HG03066 (cell line): ENCODE measurements at regions not wholly inside any gene's neighbourhood (a gene's known extent, or its start where the extent isn't known, plus 50 kb on each side); places are given as distances from the start of the nearest gene placed in this dataset.

Source experiments
- ATAC-seq: cut with Tn5 transposase; IDR thresholded peaks from one replicate; pipeline ENCODE4 v1.9.1; 2021; ENCODE audit warnings: low read depth; ENCODE audit not compliant: unreplicated experiment

GRCh38 chr18:73274812-73275621, 407.2 kb upstream of the NETO1 start:
- no peak for ATAC-seq

- no peak for ATAC-seq
Observed at GRCh38 chr18:73270920-73271634, 403.3 kb upstream of the NETO1 start.

GRCh38 chr18:73264562-73264921, 396.8 kb upstream of the NETO1 start:
- ATAC-seq = no peak

- ATAC-seq = no peak
Observed at GRCh38 chr18:73261923-73262322, 394.1 kb upstream of the NETO1 start.

DNA sequence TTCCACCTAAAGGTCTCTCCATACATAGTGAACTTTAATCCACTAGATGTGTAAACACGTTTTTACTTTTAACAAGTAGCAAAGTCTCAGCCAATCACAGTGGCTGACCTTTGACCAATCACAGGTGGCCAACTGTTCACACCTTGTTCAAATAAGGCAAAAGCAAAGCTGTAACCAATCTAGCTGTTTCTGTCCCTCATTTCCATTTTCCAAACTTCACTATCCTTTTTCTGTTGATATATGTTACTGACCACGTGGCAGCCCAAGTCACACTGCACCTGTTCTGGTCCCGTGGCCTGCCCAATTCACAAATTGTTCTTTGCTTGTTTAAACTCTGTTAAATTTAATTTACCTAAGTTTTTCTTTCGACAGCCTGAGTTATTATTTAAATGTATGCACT, 393.5 kb upstream of the NETO1 start:
- ATAC-seq = no peak

DNA sequence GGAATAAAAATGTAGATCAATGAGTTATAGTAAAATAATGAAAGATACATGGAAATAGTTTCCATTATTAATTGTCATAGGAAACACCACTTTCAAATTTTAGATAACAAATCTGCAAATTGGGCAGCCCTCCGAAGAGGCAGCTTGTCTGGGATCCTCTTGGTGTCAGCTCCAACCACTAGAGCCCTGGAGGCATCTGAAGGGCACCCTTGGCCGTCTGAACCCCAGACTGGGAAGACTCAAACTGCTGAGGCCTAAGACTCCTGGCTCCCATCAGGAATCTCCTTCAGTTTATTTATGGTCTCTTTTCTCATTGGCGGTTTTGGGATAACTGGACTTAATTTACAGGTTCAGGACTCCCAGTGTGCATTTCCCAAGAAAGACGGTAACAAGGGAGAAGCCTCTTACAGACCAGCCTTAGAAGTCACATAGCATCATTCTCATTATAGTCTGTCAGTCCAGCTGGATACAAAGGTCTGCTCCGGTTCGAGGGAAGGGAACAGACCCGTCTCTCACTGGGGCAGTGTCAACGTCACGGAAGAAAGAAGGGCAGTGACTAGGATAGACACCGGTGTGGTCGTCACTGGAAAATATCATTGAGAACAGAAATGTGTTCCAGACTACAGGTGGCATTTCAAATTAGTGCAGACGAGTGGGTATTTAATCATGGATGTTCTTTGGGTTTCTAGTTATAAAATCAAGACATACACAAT, 390.7 kb upstream of the NETO1 start:
- ATAC-seq = no peak

DNA sequence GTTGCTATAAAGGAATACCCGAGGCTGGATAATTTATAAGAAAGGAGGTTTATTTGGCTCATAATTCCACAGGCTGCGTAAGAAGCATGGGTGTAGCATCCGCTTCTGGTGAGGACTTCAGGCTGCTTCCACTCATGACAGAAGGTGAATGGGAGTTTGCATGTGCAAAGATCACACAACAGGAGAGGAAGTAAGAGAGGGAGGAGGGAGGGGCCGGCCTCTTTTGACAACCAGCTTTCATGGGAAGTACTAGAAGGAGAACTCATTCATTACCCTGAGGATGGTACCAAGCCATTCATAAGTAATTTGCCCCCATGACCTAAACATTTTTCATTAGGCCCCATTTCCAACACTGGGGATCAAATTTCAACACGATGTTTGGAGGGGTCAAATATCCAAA, 386.8 kb upstream of the NETO1 start:
- no peak for ATAC-seq

DNA sequence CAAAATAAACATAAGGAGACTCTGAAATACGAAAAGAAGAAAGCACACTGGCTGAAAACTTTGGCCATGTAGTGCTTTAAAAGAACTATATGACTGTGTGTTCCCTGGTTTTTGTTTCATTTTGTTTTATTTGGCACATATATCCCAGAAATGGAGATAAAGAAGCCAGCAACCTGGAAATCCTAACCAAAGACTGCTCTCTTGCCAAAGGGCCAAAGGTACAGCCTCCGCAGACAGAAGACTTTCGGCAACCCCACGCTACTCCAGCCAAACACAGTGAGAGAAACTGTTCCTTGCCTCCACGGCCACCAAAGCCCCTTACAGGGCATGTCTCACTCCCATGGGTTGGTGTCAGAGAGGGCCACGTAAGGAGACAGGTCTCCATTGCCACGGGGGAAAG, 381.2 kb upstream of the NETO1 start:
- no peak for ATAC-seq

GRCh38 chr18:73246763-73247162, 379.0 kb upstream of the NETO1 start:
- ATAC-seq = no peak

DNA sequence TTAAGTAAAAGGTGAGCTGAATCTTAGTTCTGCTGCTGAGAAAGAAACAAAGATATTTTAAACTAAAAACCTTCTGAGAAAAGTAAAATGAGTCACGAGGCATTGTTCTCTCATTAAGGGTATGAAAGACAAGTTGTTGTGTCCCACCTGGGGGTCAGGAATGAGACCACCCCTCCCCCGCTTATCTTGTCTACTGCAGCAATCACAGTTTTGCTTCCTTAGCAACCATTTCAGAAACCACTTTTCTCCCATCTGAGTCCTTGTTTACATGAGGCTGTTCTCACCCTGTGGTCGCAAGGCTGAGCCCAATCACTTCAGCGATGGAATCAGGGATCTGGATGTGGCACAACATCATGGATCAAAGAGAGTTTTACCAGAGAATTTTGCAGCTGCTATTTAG, 377.6 kb upstream of the NETO1 start:
- no peak for ATAC-seq

DNA sequence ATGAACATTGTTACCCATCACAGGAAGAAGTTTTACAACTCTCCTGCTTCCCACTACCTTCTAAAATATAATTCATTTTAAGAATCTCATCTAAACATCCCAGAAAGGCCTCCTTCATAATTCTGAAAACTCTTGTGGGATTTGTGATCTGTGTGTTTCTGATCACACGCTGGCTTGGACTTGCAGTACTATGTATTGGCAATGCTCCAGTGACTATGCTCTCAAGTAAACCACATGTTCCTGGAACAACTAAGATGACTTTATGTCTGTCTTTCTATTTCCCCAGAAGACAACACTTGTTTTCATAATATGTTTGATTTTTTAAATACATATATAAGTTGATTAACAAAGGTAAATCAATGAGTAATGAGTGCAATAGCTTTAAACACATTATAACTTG, 376.6 kb upstream of the NETO1 start:
- no peak for ATAC-seq

DNA sequence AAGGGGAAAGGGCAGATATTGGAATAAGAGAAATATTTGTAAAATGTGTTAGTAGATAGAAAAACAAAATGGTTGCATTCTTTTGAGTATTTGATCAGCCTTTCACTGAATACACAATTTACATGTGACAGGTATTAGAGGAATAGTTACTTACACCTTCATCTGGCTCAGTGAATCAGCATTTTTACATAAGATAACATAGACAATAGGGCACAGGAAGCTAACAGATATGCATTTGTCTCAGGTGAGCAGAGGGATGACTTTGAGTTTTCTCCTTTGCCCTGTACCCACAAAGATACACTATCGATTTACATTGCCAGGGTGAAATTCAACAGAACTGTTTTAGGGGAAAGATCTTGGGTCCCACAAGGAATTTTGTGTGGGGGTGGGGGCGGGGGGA, 373.1 kb upstream of the NETO1 start:
- no peak for ATAC-seq

DNA sequence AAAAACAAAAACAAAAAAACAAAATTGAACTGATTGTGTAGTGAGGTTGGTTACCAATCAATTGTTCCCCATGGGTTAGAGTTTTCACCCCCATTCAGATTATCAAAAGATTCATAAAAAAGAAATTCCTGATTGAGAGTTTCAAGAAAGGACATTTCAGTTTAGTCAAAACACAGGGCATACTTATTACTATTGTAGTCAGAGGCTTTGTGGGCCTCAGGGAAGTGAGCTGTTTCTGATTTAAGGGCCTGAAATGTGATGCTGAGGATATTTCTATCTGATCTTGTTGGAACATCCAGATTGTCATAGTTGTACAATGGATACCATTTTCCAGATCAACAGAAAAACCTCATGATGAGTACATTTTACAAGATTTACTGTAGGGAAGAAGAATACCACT, 368.1 kb upstream of the NETO1 start:
- ATAC-seq = no peak

GRCh38 chr18:73235491-73235890, 367.7 kb upstream of the NETO1 start:
- ATAC-seq = peak; percentile 89

- ATAC-seq = peak; percentile 61
Observed at GRCh38 chr18:73232933-73233332, 365.1 kb upstream of the NETO1 start.

- no peak for ATAC-seq
Observed at GRCh38 chr18:73220663-73221062, 352.9 kb upstream of the NETO1 start.

DNA sequence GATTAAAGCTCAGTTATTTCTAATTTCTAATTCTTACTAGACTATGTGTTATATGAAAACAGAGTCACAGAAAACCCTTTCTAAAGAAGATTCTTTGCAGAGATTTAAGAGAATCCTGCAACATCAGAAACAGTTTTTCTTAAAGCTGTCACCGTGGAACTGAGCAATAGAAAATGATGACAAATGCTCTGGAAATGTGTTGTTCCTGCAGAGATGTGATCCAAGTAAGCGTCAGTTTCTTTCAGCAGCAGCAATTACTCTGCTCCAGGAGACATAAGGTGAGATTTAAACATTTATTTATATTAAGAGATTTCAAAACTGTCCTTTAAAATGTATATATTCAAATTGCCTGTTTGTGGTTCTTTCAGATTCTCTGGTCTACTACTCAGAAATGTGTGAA, 350.5 kb upstream of the NETO1 start:
- ATAC-seq = no peak

DNA sequence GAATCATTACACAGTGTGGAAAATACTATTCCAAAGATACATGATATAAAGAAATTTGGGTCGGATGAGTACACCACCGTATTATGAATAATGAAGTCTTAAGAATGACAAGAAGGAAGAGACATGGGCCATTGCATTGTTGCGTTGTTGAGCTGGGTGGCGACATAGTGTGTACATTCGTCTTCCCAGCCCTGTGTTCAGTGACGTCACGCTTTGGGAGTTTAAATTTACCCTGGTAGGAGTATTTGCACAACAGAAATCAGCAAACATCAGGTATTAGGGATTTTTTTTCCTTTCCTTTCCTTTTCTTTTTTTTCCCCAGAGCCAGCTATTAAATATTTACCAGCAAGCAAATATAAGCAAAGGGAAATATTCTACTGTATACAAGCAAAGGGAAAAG, 347.2 kb upstream of the NETO1 start:
- ATAC-seq = no peak

DNA sequence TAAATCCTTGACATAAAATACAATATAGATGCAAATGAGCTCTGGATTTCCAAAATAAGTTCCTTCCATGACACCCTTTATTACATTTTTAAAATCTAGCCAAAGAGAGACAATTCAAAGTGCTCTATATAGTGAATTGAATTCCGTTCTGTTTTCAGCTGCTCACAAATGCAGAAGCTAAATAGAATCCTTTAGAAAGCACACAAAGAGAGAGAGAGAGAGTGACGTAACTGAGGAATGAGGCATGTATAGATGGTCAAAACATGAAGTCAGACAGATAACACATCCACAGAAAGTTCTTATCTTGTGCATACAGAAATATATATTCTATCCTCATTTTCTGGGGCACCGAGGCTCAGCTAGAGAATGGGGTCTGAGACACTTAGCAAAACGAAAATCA, 344.7 kb upstream of the NETO1 start:
- no peak for ATAC-seq

DNA sequence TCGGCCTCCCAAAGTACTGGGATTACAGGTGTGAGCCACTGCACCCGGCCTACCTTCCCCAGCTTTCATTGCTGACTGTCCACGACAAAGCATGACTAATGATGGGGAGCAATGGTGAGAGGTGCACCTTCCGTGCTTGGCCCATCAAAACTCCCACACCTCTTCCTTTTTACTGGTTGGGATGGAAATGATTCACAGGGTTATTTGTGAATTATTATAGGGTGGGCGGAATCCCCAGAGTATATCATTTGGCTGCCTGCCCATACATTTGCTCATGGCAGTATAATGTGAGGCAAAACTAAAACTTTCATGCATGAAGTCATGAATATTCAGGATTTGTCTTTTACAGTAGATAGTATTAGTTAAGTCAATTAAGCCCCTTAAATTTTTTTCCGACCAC, 334.2 kb upstream of the NETO1 start:
- no peak for ATAC-seq

GRCh38 chr18:73199151-73199550, 331.4 kb upstream of the NETO1 start:
- no peak for ATAC-seq

DNA sequence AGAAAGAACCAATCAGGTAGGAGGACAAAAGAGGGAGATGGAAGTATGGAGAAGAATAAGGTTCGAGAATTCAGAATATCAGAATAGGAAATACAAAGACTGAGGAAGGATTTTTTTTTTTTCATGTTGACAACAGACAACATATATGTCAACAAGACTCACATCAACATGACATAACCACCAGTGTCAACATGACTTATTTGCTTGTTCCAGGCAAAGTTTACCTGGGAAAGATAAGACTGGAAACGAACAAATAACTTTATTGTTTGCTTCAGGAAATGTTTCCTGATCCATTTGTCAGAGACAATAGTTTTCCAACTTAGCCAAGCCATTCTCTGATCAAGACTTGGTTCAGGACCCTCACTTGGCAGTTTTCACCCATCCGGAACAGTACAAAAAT, 321.9 kb upstream of the NETO1 start:
- no peak for ATAC-seq
